NB4 (cell line): ENCODE measurements at regions not wholly inside any gene's neighbourhood (a gene's known extent, or its start where the extent isn't known, plus 50 kb on each side); places are given as distances from the start of the nearest gene placed in this dataset.
"Not testable (repeated sequence)": the region's sequence is repeated elsewhere in the genome, so short reads cannot be mapped to it uniquely, and the experiment has no call there.

ENCODE experiments used
- CTCF ChIP-seq: IDR thresholded peaks from one replicate; pipeline ENCODE4 v1.5.1; 2012; ENCODE audit warnings: low read depth, low read length
- MYC ChIP-seq: IDR thresholded peaks from 2 replicates; pipeline ENCODE4 v1.6.1; 2011; ENCODE audit warnings: low read depth, low read length
- POLR2A ChIP-seq: IDR thresholded peaks from 2 replicates; pipeline ENCODE4 v1.6.1; 2011; ENCODE audit warnings: mild to moderate bottlenecking; ENCODE audit not compliant: insufficient read length; ENCODE audit errors: extremely low read depth

GRCh38 chr6:23804289-23804688, 321.7 kb upstream of the NRSN1 start:
- not testable (repeated sequence) for TF ChIP-seq CTCF, POLR2A, MYC
